Adrenal gland (tissue), 9 donors: ENCODE measurements at regions not wholly inside any gene's neighbourhood (a gene's known extent, or its start where the extent isn't known, plus 50 kb on each side); places are given as distances from the start of the nearest gene placed in this dataset.
A peak's percentile ranks its signal among the peaks of the same experiment; 100 is the strongest.

Experiments used
- DNase-seq, 7 donors: peaks; one replicate each; pipeline ENCODE4 v3.0.0-alpha.2; 2019 to 2020
- H3K27ac ChIP-seq, 5 donors: fragments of 200-600 bp; sonication (generic) in 4 of 5; 1 replicate in 3 of 5; 2 replicates in 2 of 5; pipeline versions ENCODE4 v1.5.1 to v1.8.0; 2016 to 2020; ENCODE audit warnings: mild to moderate bottlenecking in 1 of 5
- H3K27me3 ChIP-seq: fragments of 200-600 bp; 2 replicates; pipeline ENCODE4 v1.8.0; 2021
- H3K36me3 ChIP-seq, 2 donors: fragments of 200-600 bp; replicated peaks in 1 of 2; 1 replicate in 1 of 2; 2 replicates in 1 of 2; pipeline versions ENCODE4 v1.5.1 to v1.8.0; 2018 to 2022
- H3K4me1 ChIP-seq, 2 donors: fragments of 200-600 bp; replicated peaks in 1 of 2; 1 replicate in 1 of 2; 2 replicates in 1 of 2; pipeline versions ENCODE4 v1.5.1 to v1.8.0; 2018 to 2021
- H3K4me3 ChIP-seq, 4 donors: fragments of 200-600 bp; sonication (generic) in 3 of 4; one replicate each; pipeline ENCODE4 v1.5.1; 2016 to 2018
- H3K9me3 ChIP-seq, 3 donors: fragments of 200-600 bp; sonication (generic) in 1 of 3; replicated peaks in 1 of 3; 1 replicate in 2 of 3; 2 replicates in 1 of 3; pipeline versions ENCODE4 v1.5.1 to v1.8.0; 2016 to 2021
- POLR2A ChIP-seq, 2 donors: fragments of 450-650 bp; IDR thresholded peaks; one replicate each; pipeline ENCODE4 v1.6.1; 2017; ENCODE audit warnings: antibody characterized with exemption in 2 of 2, mild to moderate bottlenecking in 2 of 2, moderate library complexity in 1 of 2
- WGBS, 4 donors: extraction: QIAGEN DNeasy Blood & Tissue Kit in 2 of 4; methylation state at CpG; one replicate each; pipeline versions ENCODE4 v1.1.5 to v1.1.7; 2013 to 2017; 5-methylcytosine and 5-hydroxymethylcytosine counted together
- intact Hi-C, 2 donors: fragments of 100-400 bp; cut with DNase I; formaldehyde crosslinking; loops; one replicate each; pipeline versions ENCODE4 v1.14.1 to v1.15.0; 2022 to 2023
- TF ChIP-seq, protein P1 (sequence below), 6 experiments: fragments of 450-650 bp in 4 of 6; fragments of 200-600 bp in 2 of 6; sonication (generic) in 1 of 6; IDR thresholded peaks; 1 replicate in 5 of 6; 2 replicates in 1 of 6; pipeline versions ENCODE4 v1.5.1 to v1.8.0; 2016 to 2021; ENCODE audit warnings: antibody characterized with exemption in 6 of 6, mild to moderate bottlenecking in 2 of 6, moderate library complexity in 1 of 6
- donor health status: healthy with polysubstance abuse.
- donor health status: Bipolar disorder and iron deficiency.
- donor health status: DM: yes; HTN: yes; CAD: no.
- donor health status: DM: no; HTN: no; CAD: no.
- donor health status: DM: no; HTN: no; CAD: no.

DNA sequence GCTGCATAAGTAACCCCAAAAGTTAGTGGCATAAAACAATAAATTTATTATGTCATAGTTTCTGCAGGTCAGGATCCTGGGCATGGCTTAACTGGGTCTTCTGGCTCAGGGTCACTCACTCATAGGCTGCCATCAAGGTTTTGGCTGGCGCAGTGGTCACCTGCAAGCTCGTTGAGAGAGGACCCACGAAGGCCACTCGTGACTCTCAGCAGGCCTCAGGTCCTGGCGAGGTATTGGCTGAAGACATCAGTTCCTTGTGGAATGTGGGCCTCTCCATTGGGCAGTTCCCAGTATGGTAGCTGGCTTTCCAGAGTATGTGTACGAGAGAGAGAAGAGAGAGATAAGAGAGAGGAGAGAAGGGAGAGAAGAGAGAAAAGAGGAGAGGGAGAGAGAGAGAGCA, 138.3 kb upstream of the KLF14 start:
- no peaks in the 10 kb centered on the region for H3K9me3 ChIP-seq
- H3K4me1 ChIP-seq, result peaks cover 13 to 15% of the 10 kb centered on the region in 2 donors
- TF ChIP-seq, protein P1, sequence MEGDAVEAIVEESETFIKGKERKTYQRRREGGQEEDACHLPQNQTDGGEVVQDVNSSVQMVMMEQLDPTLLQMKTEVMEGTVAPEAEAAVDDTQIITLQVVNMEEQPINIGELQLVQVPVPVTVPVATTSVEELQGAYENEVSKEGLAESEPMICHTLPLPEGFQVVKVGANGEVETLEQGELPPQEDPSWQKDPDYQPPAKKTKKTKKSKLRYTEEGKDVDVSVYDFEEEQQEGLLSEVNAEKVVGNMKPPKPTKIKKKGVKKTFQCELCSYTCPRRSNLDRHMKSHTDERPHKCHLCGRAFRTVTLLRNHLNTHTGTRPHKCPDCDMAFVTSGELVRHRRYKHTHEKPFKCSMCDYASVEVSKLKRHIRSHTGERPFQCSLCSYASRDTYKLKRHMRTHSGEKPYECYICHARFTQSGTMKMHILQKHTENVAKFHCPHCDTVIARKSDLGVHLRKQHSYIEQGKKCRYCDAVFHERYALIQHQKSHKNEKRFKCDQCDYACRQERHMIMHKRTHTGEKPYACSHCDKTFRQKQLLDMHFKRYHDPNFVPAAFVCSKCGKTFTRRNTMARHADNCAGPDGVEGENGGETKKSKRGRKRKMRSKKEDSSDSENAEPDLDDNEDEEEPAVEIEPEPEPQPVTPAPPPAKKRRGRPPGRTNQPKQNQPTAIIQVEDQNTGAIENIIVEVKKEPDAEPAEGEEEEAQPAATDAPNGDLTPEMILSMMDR (IDR thresholded peaks at IDR 0.05), result no peak
- no peak for TF ChIP-seq POLR2A (IDR thresholded peaks at IDR 0.05)
- DNase-seq, result no peak
- H3K36me3 ChIP-seq, result peaks cover 0 to 15% of the 10 kb centered on the region in 2 donors
- no peak overlapping the region for H3K4me3 ChIP-seq
- no peaks in the 10 kb centered on the region for H3K27me3 ChIP-seq
- intact Hi-C loops, result no loop called here
- 63 to 82% (median 81%) methylated on average over 6 of the region's 6 CpGs for WGBS, 4 donors
- H3K27ac ChIP-seq, result peak overlapping the region in 1 of 5 donors; percentile 25

DNA sequence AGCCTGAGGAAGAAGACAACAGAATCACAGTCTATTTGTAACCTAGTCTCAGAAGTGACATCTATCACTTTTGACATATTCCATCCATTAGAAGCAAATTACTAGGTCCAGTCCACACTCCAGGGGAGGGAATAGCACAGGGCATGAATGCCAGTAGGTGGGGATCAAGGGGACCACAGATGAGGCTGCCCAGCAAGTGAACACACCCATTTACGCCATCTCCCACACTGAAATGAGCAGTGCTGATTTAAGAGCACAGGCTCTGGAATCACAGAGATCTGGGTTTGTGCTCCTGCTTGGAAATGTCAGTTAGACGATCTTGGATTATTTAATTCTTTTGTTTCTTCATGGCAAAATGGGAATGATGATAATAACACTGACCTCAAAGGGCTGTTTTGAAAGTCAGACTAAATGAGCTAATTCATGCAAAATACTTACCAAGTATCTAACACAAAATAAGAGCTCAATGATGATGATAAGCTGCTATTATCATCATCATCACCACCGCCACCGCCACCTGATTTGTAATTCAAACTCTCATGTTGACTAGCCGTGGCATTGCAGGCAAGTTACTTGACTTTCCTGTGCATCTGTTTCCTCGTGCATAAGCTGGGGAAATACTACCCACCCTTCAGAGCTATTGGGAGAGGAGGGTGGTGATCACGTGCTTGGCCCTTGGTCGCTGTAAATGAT, 138.9 kb upstream of the KLF14 start:
- WGBS, 4 donors, result 81 to 89% (median 84%) methylated on average over 8 of the region's 8 CpGs
- no peaks in the 10 kb centered on the region for H3K9me3 ChIP-seq
- intact Hi-C loops, result no loop called here
- DNase-seq, result no peak
- peaks cover 0 to 17% of the 10 kb centered on the region in 2 donors for H3K36me3 ChIP-seq
- TF ChIP-seq, protein P1 (IDR thresholded peaks at IDR 0.05), result no peak
- TF ChIP-seq POLR2A (IDR thresholded peaks at IDR 0.05), result no peak
- no peak overlapping the region for H3K4me3 ChIP-seq
- H3K27ac ChIP-seq, result peak overlapping the region in 1 of 5 donors; percentile 25
- peaks cover 13 to 15% of the 10 kb centered on the region in 2 donors for H3K4me1 ChIP-seq
- no peaks in the 10 kb centered on the region for H3K27me3 ChIP-seq

DNA sequence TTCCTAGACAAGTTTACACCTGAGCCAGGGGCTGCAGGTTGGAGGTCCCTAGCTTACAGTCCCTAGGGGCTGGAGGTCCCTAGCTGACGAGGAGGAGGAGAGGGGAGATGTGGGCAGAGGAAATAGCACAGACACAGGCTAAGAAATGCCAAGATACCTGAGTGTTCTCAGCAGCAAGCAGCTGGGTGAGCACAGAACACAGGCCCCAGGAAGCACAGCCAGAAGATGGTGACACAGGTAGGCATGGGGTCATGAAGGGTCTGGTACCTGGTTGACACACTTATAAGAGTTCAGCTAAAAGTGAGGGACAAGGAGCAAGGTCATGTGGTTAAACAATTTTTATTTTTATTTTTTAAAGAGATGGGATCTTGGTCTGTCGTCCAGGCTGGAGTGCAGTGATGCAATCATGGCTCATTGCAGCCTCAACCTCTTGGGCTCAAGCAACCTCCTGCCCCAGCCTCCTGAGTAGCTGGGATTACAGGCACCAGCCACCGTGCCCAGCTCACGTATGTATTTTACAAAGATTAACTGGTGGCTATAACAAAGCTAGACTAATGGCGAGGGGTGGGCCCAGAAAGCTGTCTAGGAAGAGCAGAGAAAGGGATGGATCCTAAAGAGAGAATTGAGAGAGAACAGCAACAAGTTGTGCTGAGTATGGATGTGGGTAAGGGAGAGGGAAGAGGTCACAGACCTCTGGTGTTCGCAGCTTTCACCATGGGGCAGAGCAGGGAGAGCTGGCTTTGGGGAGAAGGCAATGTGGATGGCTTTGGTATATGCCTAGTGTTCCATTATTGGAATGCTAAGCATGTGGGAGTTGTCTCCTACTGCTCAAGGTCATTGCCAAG, 140.3 kb upstream of the KLF14 start:
- H3K36me3 ChIP-seq, result peaks cover 0 to 20% of the 10 kb centered on the region in 2 donors
- DNase-seq, result no peak
- TF ChIP-seq POLR2A (IDR thresholded peaks at IDR 0.05), result no peak
- TF ChIP-seq, protein P1 (IDR thresholded peaks at IDR 0.05), result no peak
- peak overlapping the region in 2 of 5 donors; percentile 25 to 30 for H3K27ac ChIP-seq
- WGBS, 4 donors, result 80 to 92% (median 81%) methylated on average over 6 of the region's 6 CpGs
- intact Hi-C loops, result no loop called here
- H3K27me3 ChIP-seq, result no peaks in the 10 kb centered on the region
- H3K4me1 ChIP-seq, result peaks cover 13 to 15% of the 10 kb centered on the region in 2 donors
- no peaks in the 10 kb centered on the region for H3K9me3 ChIP-seq
- no peak overlapping the region for H3K4me3 ChIP-seq

DNA sequence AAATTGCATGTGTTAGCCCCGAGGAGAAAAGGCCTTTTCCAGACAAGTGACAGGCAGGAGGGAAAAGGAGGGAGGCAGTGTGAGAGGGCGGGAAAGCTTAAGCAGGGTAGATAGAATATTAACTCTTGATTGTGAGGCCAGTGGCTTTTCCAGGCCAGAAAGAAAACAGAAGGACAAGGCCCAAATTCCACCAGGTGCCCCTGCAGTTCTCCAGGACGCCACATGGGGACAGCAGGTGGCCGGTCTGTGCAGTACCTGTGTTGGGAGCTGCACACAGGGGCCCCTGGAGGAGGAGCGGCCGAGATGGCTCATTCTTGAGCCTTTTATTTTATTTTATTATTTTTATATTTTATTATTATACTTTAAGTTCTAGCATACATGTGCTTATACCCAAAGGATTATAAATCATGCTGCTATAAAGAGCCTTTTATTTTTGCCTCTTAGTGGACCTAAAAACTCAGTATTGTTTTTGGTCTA, 141.3 kb upstream of the KLF14 start:
- peaks cover 0 to 20% of the 10 kb centered on the region in 2 donors for H3K36me3 ChIP-seq
- no peaks in the 10 kb centered on the region for H3K9me3 ChIP-seq
- no peak overlapping the region for H3K4me3 ChIP-seq
- DNase-seq, result peak in 6 of 7 donors; percentile 44 to 73 (median 66)
- WGBS, 4 donors, result 40 to 43% (median 42%) methylated on average over 6 of the region's 6 CpGs
- peak overlapping the region in 2 of 5 donors; percentile 23 to 25 for H3K27ac ChIP-seq
- H3K4me1 ChIP-seq, result peaks cover 14 to 15% of the 10 kb centered on the region in 2 donors
- TF ChIP-seq, protein P1 (IDR thresholded peaks at IDR 0.05), result peak; percentile 63 to 83 (median 79)
- TF ChIP-seq POLR2A (IDR thresholded peaks at IDR 0.05), result no peak
- no peaks in the 10 kb centered on the region for H3K27me3 ChIP-seq
- intact Hi-C loops, result no loop called here
